Adrenal gland (tissue), 9 donors: ENCODE measurements at regions not wholly inside any gene's neighbourhood (a gene's known extent, or its start where the extent isn't known, plus 50 kb on each side); places are given as distances from the start of the nearest gene placed in this dataset.

Source experiments
- DNase-seq, 7 donors: peaks; one replicate each; pipeline ENCODE4 v3.0.0-alpha.2; 2019 to 2020
- H3K27ac ChIP-seq, 5 donors: fragments of 200-600 bp; sonication (generic) in 4 of 5; 1 replicate in 3 of 5; 2 replicates in 2 of 5; pipeline versions ENCODE4 v1.5.1 to v1.8.0; 2016 to 2020; ENCODE audit warnings: mild to moderate bottlenecking in 1 of 5
- H3K27me3 ChIP-seq: fragments of 200-600 bp; 2 replicates; pipeline ENCODE4 v1.8.0; 2021
- H3K36me3 ChIP-seq, 2 donors: fragments of 200-600 bp; replicated peaks in 1 of 2; 1 replicate in 1 of 2; 2 replicates in 1 of 2; pipeline versions ENCODE4 v1.5.1 to v1.8.0; 2018 to 2022
- H3K4me1 ChIP-seq, 2 donors: fragments of 200-600 bp; replicated peaks in 1 of 2; 1 replicate in 1 of 2; 2 replicates in 1 of 2; pipeline versions ENCODE4 v1.5.1 to v1.8.0; 2018 to 2021
- H3K4me3 ChIP-seq, 4 donors: fragments of 200-600 bp; sonication (generic) in 3 of 4; one replicate each; pipeline ENCODE4 v1.5.1; 2016 to 2018
- H3K9me3 ChIP-seq, 3 donors: fragments of 200-600 bp; sonication (generic) in 1 of 3; replicated peaks in 1 of 3; 1 replicate in 2 of 3; 2 replicates in 1 of 3; pipeline versions ENCODE4 v1.5.1 to v1.8.0; 2016 to 2021
- POLR2A ChIP-seq, 2 donors: fragments of 450-650 bp; IDR thresholded peaks; one replicate each; pipeline ENCODE4 v1.6.1; 2017; ENCODE audit warnings: antibody characterized with exemption in 2 of 2, mild to moderate bottlenecking in 2 of 2, moderate library complexity in 1 of 2
- WGBS, 4 donors: extraction: QIAGEN DNeasy Blood & Tissue Kit in 2 of 4; methylation state at CpG; one replicate each; pipeline versions ENCODE4 v1.1.5 to v1.1.7; 2013 to 2017; 5-methylcytosine and 5-hydroxymethylcytosine counted together
- intact Hi-C, 2 donors: fragments of 100-400 bp; cut with DNase I; formaldehyde crosslinking; loops; one replicate each; pipeline versions ENCODE4 v1.14.1 to v1.15.0; 2022 to 2023
- TF ChIP-seq, protein P1 (sequence below), 6 experiments: fragments of 450-650 bp in 4 of 6; fragments of 200-600 bp in 2 of 6; sonication (generic) in 1 of 6; IDR thresholded peaks; 1 replicate in 5 of 6; 2 replicates in 1 of 6; pipeline versions ENCODE4 v1.5.1 to v1.8.0; 2016 to 2021; ENCODE audit warnings: antibody characterized with exemption in 6 of 6, mild to moderate bottlenecking in 2 of 6, moderate library complexity in 1 of 6
- donor health status: healthy with polysubstance abuse.
- donor health status: Bipolar disorder and iron deficiency.
- donor health status: DM: yes; HTN: yes; CAD: no.
- donor health status: DM: no; HTN: no; CAD: no.
- donor health status: DM: no; HTN: no; CAD: no.

DNA sequence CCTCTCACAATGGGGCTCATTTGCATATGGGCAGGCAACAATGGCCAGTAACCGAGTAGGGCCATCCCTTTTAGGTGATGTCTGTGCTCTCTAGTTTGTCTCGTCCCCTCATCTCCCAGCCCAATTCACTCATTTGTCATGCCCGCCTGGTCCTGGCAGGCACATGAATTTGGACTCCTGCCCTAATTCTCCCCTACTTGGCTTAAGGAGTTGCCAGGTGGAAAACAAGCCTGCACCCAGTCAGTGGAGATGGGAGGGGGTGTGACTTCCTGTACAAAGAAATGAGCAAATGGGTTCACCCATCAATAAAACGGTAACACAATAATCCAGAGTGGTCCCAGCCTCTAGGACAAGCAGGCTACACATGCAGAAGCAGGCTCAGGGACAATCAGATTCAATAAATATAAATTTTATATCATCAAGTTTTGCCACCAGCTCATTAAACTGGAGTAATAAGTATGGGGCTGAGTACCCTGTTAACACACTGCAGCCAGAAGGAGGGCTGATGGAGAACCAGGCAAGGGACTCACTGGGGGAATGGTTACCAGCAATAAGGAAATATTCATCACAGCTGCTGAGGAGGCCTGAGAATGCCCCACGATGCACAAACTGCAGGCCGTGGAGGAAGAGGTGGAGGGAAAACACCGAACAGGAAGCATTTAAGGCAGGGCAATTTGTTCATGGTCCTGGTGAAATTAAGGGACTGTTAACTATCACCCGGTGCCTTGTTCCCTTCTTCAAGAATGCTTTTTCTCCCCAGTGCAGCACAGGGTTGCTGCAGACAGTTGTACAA is 84.4 kb upstream of the GPRC5B start:
- Histone ChIP-seq H3K27ac (no peak overlapping the region), H3K36me3 (no peaks in the 10 kb centered on the region), H3K4me1 (no peaks in the 10 kb centered on the region), H3K27me3 (no peaks in the 10 kb centered on the region), H3K4me3 (no peak overlapping the region), H3K9me3 (no peaks in the 10 kb centered on the region)
- TF ChIP-seq POLR2A (IDR thresholded peaks at IDR 0.05), result no peak
- TF ChIP-seq, protein P1, sequence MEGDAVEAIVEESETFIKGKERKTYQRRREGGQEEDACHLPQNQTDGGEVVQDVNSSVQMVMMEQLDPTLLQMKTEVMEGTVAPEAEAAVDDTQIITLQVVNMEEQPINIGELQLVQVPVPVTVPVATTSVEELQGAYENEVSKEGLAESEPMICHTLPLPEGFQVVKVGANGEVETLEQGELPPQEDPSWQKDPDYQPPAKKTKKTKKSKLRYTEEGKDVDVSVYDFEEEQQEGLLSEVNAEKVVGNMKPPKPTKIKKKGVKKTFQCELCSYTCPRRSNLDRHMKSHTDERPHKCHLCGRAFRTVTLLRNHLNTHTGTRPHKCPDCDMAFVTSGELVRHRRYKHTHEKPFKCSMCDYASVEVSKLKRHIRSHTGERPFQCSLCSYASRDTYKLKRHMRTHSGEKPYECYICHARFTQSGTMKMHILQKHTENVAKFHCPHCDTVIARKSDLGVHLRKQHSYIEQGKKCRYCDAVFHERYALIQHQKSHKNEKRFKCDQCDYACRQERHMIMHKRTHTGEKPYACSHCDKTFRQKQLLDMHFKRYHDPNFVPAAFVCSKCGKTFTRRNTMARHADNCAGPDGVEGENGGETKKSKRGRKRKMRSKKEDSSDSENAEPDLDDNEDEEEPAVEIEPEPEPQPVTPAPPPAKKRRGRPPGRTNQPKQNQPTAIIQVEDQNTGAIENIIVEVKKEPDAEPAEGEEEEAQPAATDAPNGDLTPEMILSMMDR (IDR thresholded peaks at IDR 0.05), result no peak
- intact Hi-C loops, result no loop called here
- 54 to 61% (median 56%) methylated on average over 8 of the region's 8 CpGs for WGBS, 4 donors
- no peak for DNase-seq

DNA sequence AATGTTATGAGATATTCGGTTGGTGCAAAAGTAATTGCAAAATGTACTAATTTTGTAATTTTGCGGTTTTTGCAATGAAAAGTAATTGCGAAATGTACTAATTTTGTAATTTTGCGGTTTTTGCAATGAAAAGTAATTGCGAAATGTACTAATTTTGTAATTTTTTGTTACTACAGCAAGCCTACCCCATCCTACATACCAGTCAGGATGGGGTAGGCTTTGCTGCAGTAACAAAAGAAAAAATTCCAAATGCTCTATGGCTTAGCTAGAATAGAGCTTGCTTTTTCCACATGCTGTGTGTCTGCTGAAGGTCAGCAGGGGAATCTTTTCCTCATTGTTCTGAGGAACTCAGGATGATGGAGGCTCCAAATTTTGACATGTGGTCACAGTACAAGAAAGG is 83.3 kb upstream of the GPRC5B start:
- H3K27me3 ChIP-seq, result no peaks in the 10 kb centered on the region
- no peaks in the 10 kb centered on the region for H3K9me3 ChIP-seq
- H3K4me3 ChIP-seq, result no peak overlapping the region
- 69 to 89% (median 83%) methylated on average over 5 of the region's 5 CpGs for WGBS, 4 donors
- H3K4me1 ChIP-seq, result no peaks in the 10 kb centered on the region
- intact Hi-C loops, result no loop called here
- H3K36me3 ChIP-seq, result no peaks in the 10 kb centered on the region
- no peak for DNase-seq
- H3K27ac ChIP-seq, result no peak overlapping the region
- TF ChIP-seq POLR2A (IDR thresholded peaks at IDR 0.05), result no peak
- TF ChIP-seq, protein P1 (IDR thresholded peaks at IDR 0.05), result no peak

DNA sequence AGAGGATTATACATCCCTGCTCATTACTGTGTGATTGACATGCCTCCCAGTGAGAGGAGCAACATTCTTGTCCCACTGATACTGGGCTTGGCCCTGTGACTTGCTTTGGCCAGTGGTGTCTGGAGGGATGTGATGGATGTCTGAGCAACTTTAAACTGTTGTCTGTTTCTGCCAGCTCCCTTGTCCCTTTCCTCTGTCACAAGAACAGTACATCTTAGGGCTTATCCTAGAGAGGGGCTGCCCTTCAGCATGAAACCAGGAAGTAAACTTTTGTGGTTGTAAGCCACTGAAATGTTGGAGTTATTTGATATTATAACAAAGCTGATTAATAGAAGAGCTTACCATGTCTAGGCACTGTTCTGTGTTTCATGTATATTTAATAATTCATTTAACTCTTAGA is 82.9 kb upstream of the GPRC5B start:
- Histone ChIP-seq H3K36me3 (no peaks in the 10 kb centered on the region), H3K4me3 (no peak overlapping the region), H3K4me1 (no peaks in the 10 kb centered on the region), H3K27ac (no peak overlapping the region), H3K9me3 (no peaks in the 10 kb centered on the region), H3K27me3 (no peaks in the 10 kb centered on the region)
- TF ChIP-seq, protein P1 (IDR thresholded peaks at IDR 0.05), result no peak
- TF ChIP-seq POLR2A (IDR thresholded peaks at IDR 0.05), result no peak
- intact Hi-C loops, result no loop called here
- DNase-seq, result no peak

DNA sequence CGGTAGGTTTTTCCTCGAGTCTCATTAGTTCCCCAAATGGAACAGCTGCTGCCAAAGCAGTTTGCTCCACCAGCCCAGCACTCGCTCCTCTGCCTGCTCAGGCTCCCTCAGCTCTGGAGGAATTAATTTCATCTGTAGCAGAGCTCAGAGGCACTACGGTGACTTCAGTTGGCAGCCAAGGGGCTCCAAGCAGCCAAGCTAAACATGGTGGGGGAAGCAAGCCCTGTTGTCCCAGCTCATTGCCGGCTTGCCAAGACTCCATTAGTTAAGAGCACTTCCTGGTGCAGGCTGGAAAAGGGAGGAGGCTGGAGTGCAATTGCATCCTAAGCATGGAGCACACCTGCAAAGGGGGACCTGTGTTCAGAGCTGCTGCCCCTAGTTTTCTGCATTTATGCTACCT is 78.7 kb upstream of the GPRC5B start:
- Histone ChIP-seq H3K4me1 (no peaks in the 10 kb centered on the region), H3K4me3 (no peak overlapping the region), H3K27me3 (no peaks in the 10 kb centered on the region), H3K9me3 (no peaks in the 10 kb centered on the region), H3K27ac (no peak overlapping the region), H3K36me3 (no peaks in the 10 kb centered on the region)
- 58 to 71% (median 59%) methylated on average over 3 to 5 of the region's 5 CpGs for WGBS, 4 donors
- intact Hi-C loops, result no loop called here
- TF ChIP-seq, protein P1 (IDR thresholded peaks at IDR 0.05), result no peak
- TF ChIP-seq POLR2A (IDR thresholded peaks at IDR 0.05), result no peak
- no peak for DNase-seq
